Esophagus squamous epithelium (tissue), 4 donors: ENCODE measurements at regions not wholly inside any gene's neighbourhood (a gene's known extent, or its start where the extent isn't known, plus 50 kb on each side); places are given as distances from the start of the nearest gene placed in this dataset.

Source experiments
- CTCF ChIP-seq, 6 experiments: fragments of 450-650 bp in 4 of 6; fragments of 200-600 bp in 2 of 6; sonication (generic) in 2 of 6; IDR thresholded peaks; one replicate each; pipeline ENCODE4 v1.5.1; 2016 to 2019; ENCODE audit warnings: antibody characterized with exemption in 6 of 6, mild to moderate bottlenecking in 4 of 6, moderate library complexity in 4 of 6
- POLR2A ChIP-seq, 4 donors: fragments of 450-650 bp; IDR thresholded peaks; one replicate each; pipeline ENCODE4 v1.6.1; 2017; ENCODE audit warnings: antibody characterized with exemption in 4 of 4, mild to moderate bottlenecking in 4 of 4, moderate library complexity in 3 of 4

GRCh38 chr5:42360616-42361314 lies 62.5 kb upstream of the GHR start:
- TF ChIP-seq CTCF (IDR thresholded peaks at IDR 0.05): no peak
- TF ChIP-seq POLR2A (IDR thresholded peaks at IDR 0.05): no peak
